HCT116 (cell line): ENCODE measurements at regions not wholly inside any gene's neighbourhood (a gene's known extent, or its start where the extent isn't known, plus 50 kb on each side); places are given as distances from the start of the nearest gene placed in this dataset.

ENCODE experiments used
- CTCF ChIP-seq, 3 experiments: fragments of 200-600 bp in 1 of 3; sonication (generic) in 1 of 3; IDR thresholded peaks in 2 of 3; conservative IDR thresholded peaks in 1 of 3; 2 replicates each; pipeline ENCODE4 v1.5.1; 2012 to 2017; ENCODE audit warnings: low read depth in 2 of 3, low read length in 2 of 3, antibody characterized with exemption in 1 of 3, borderline replicate concordance in 1 of 3, control low read depth in 1 of 3, mild to moderate bottlenecking in 1 of 3, mixed read lengths in 1 of 3, mixed run types in 1 of 3, moderate library complexity in 1 of 3; ENCODE audit not compliant: insufficient read depth in 1 of 3
- ELF1 ChIP-seq: IDR thresholded peaks from 2 replicates; pipeline ENCODE4 v1.6.1; 2012; ENCODE audit warnings: low read depth, borderline replicate concordance
- EZH2 ChIP-seq: fragments of 200-600 bp; sonication (generic); IDR thresholded peaks from 2 replicates; pipeline ENCODE4 v1.6.1; 2017; ENCODE audit warnings: antibody characterized with exemption, mixed run types
- MAX ChIP-seq: IDR thresholded peaks from 2 replicates; pipeline ENCODE4 v1.6.1; 2012
- POLR2A ChIP-seq: IDR thresholded peaks from 2 replicates; pipeline ENCODE4 v1.7.0; 2011; ENCODE audit warnings: borderline replicate concordance; ENCODE audit not compliant: insufficient read depth, insufficient read length; ENCODE audit errors: extremely low read depth
- POLR2AphosphoS5 ChIP-seq: IDR thresholded peaks from 2 replicates; pipeline ENCODE4 v1.6.1; 2011; ENCODE audit warnings: mild to moderate bottlenecking, low read depth, low read length, moderate library complexity
- RAD21 ChIP-seq: IDR thresholded peaks from 2 replicates; pipeline ENCODE4 v1.6.1; 2012; ENCODE audit warnings: low read depth, mild to moderate bottlenecking
- SIN3A ChIP-seq: IDR thresholded peaks from 2 replicates; pipeline ENCODE4 v1.6.1; 2012; ENCODE audit warnings: low read depth
- SP1 ChIP-seq: IDR thresholded peaks from 2 replicates; pipeline ENCODE4 v1.6.1; 2012; ENCODE audit warnings: low read depth
- TCF7L2 ChIP-seq: IDR thresholded peaks from 2 replicates; pipeline ENCODE4 v1.7.0; 2011; ENCODE audit warnings: borderline replicate concordance, inconsistent platforms; ENCODE audit not compliant: insufficient read depth, insufficient read length; ENCODE audit errors: extremely low read depth
- ZFX ChIP-seq: fragments of 450-650 bp; IDR thresholded peaks from 2 replicates; pipeline ENCODE4 v1.6.1; 2017
- ZNF274 ChIP-seq: fragments of 200-500 bp; sonication (Bioruptor generic); IDR thresholded peaks from 2 replicates; pipeline ENCODE4 v1.6.1; 2014; ENCODE audit warnings: mild to moderate bottlenecking, low read depth, low read length, inconsistent platforms

- no peak for TF ChIP-seq CTCF (IDR thresholded peaks at IDR 0.05 in 2 of 3, conservative IDR thresholded peaks at IDR 0.05 in 1 of 3; ENCODE audit: borderline replicate concordance in 1 of 3, insufficient read depth in 1 of 3, low read depth in 2 of 3, low read length in 2 of 3)
- TF ChIP-seq POLR2A, result no peak
- no peak for TF ChIP-seq MAX
- no peak for TF ChIP-seq RAD21
- TF ChIP-seq SIN3A, result no peak
- TF ChIP-seq ZNF274, result no peak
- TF ChIP-seq EZH2, result no peak
- TF ChIP-seq POLR2AphosphoS5, result no peak
- no peak for TF ChIP-seq ELF1
- no peak for TF ChIP-seq SP1
- TF ChIP-seq ZFX, result no peak
- TF ChIP-seq TCF7L2, result no peak
Observed at GRCh38 chr2:141611-142010, 95.3 kb upstream of the FAM110C start.
